Large intestine (tissue), 3 donors: ENCODE measurements at regions not wholly inside any gene's neighbourhood (a gene's known extent, or its start where the extent isn't known, plus 50 kb on each side); places are given as distances from the start of the nearest gene placed in this dataset.
"Not testable (repeated sequence)": the region's sequence is repeated elsewhere in the genome, so short reads cannot be mapped to it uniquely, and the experiment has no call there.

ENCODE experiments used
- DNase-seq, 2 donors: peaks; one replicate each; pipeline versions ENCODE4 v3.0.0 to v3.0.0-alpha.2; 2013
- H3K27ac ChIP-seq: one replicate; pipeline ENCODE4 v1.5.1; 2013; ENCODE audit warnings: low read length
- H3K27me3 ChIP-seq: 2 replicates; pipeline ENCODE4 v1.6.1; 2013; ENCODE audit warnings: low read length; ENCODE audit not compliant: control insufficient read depth, insufficient read depth
- H3K36me3 ChIP-seq: 2 replicates; pipeline ENCODE4 v1.6.1; 2013; ENCODE audit warnings: low read length; ENCODE audit not compliant: control insufficient read depth, insufficient read depth
- H3K4me1 ChIP-seq: one replicate; pipeline ENCODE4 v1.6.1; 2013; ENCODE audit warnings: low read length; ENCODE audit not compliant: control insufficient read depth, insufficient read depth
- H3K4me3 ChIP-seq: one replicate; pipeline ENCODE4 v1.5.1; 2013; ENCODE audit warnings: low read length
- H3K9me3 ChIP-seq: one replicate; pipeline ENCODE4 v1.6.1; 2013; ENCODE audit warnings: mild to moderate bottlenecking, low read depth, low read length, moderate library complexity; ENCODE audit not compliant: control insufficient read depth
- WGBS: methylation state at CpG from one replicate; pipeline ENCODE4 v1.1.5; 2013; ENCODE audit warnings: low lambda C conversion rate; ENCODE audit not compliant: insufficient coverage; 5-methylcytosine and 5-hydroxymethylcytosine counted together

DNA sequence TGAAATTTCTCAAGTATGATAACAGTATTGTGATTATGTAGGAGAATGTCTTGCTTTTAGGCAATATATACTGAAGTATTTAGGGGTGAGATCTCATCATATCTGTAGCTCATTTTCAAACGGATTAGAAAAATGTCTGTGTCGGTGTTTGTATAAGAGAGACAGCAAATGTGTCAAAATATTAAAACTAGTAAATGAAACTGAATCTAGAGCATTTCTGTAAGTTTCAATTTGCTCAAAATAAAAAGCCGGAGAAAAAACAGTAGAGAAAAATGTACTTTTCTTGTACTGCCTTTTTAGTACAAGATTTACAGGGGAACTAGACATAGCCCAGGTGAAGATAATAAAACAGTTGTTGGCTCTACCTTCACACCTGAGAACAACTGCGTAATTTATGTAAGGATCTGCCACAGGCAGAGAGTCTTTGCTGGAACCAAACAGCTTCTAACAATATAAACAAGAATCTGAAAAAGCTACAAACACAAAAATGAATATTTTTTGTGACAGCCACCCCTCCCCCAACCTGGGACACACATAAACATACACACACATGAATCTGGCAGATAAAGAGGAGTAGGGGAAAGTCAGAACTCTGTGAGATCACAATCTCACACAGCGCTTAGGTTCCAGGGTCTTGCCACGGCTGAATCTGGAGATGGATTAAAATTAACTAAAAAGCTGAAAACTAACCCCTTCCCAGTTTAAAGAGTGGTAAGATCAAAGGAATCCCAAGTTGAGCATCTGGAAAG is 153.3 kb downstream of the AVL9 start:
- no peak for DNase-seq
- no peaks in the 10 kb centered on the region for H3K4me1 ChIP-seq
- no peaks in the 10 kb centered on the region for H3K27me3 ChIP-seq
- H3K4me3 ChIP-seq, result no peak overlapping the region
- no peaks in the 10 kb centered on the region for H3K9me3 ChIP-seq
- no peaks in the 10 kb centered on the region for H3K36me3 ChIP-seq
- no peak overlapping the region for H3K27ac ChIP-seq
- 83% methylated on average over 5 of the region's 6 CpGs for WGBS

DNA sequence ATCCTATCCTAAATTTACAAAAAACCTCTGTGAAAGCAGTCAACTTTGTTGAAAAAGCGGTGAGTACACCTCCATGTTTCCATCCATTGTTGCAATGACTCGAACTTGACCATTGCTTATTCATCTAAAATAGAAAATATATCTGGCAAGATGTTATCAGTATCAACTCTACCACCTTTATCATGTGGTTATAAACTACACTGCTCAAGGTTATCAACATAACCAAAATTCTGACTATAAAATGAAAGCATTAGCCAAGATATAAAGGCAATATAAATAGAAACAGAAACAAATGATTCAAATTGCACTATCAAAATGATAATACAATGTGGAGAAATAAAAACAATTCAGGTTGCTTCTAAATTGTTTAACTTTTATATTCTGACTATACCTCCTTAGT is 150.0 kb downstream of the AVL9 start:
- not testable (repeated sequence) for H3K9me3 ChIP-seq, H3K36me3 ChIP-seq, DNase-seq, H3K4me3 ChIP-seq, H3K4me1 ChIP-seq, H3K27ac ChIP-seq, H3K27me3 ChIP-seq
- no CpG with 5 or more reads among the region's 2 CpGs for WGBS

DNA sequence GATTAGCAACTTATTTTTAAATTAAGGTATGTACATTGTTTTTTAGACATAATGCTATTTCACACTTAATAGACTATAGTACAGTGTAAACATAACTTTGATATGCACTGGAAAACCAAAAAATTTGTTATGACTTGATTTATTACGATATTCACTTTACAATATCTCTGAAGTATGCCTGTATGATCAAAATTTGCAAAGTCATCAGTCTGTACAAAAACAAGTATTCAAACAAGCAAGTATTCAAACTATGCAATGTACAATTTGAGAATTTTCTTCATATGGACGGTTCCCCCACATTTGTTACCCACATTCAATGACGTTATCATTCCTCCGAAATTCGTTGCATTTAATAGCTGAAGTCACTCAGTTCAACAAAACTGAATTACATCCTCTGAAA is 147.9 kb downstream of the AVL9 start:
- DNase-seq, result no peak
- H3K9me3 ChIP-seq, result no peaks in the 10 kb centered on the region
- no peaks in the 10 kb centered on the region for H3K27me3 ChIP-seq
- H3K36me3 ChIP-seq, result no peaks in the 10 kb centered on the region
- H3K27ac ChIP-seq, result no peak overlapping the region
- H3K4me3 ChIP-seq, result no peak overlapping the region
- H3K4me1 ChIP-seq, result no peaks in the 10 kb centered on the region
- 93% methylated on average over 3 of the region's 5 CpGs for WGBS

DNA sequence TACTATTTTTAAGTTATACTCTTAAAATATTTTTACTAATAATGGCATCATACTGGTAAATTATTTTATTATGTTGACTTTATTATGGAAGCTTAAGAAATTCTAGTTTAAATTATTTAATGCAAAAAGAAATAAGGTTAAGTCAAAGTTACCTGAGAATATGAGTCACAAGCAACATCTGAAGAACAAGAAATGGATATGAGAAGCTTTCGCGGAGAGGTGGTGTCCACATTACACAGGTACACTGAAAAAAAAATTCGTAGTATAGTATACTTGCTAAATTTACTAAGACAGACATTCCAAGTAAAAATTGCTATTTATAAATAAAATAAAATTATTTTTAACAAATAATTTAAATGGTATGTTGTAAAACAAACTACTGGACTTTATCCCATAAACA is 143.8 kb downstream of the AVL9 start:
- WGBS, result 86% methylated on average over 3 of the region's 3 CpGs
- Histone ChIP-seq H3K4me1 (no peaks in the 10 kb centered on the region), H3K4me3 (no peak overlapping the region), H3K27ac (no peak overlapping the region), H3K36me3 (peaks cover 3% of the 10 kb centered on the region), H3K9me3 (no peaks in the 10 kb centered on the region), H3K27me3 (no peaks in the 10 kb centered on the region)
- DNase-seq, result no peak

DNA sequence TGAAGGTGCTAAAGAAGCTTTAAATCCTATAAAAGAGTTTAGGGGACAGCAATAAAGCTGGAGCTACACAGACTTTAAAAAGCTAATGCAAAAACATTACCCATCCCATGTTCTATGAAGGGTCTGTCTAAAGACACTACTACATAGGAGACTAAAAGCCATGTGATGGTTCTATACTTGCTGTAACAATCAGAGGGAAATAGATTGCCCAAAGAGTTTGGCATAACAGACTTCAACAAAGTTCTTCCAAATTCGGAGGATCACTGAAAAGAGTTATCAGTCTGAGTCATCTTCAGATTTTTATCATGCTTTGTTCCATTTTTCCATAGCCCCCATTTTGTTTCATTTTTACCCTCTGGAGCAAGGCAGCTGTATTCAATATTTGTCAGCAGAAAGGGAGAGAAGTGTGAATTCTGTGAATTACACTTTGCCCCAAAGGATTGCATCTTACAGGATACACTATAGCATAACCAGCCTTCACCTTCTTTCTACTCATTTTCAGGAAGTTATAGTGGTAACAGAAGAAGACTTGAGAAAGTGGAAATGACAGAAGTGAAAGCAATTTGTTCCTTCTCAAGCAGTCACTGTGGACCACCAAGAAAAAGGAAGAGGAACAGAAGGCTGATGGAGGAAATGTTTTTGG is 143.3 kb downstream of the AVL9 start:
- H3K27me3 ChIP-seq, DNase-seq, H3K36me3 ChIP-seq, H3K9me3 ChIP-seq, H3K4me1 ChIP-seq, H3K27ac ChIP-seq, H3K4me3 ChIP-seq: not testable (repeated sequence)
- 100% methylated on average over 1 of the region's 1 CpG for WGBS
